ENCODE measurements at regions not wholly inside any gene's neighbourhood (a gene's known extent, or its start where the extent isn't known, plus 50 kb on each side); places are given as distances from the start of the nearest gene placed in this dataset.

GRCh38 chr5:20368571-20369517, 380.8 kb upstream of the CDH18 start:
- TF ChIP-seq EZH2 (IDR thresholded peaks at IDR 0.05; ENCODE audit: low read length, unreplicated experiment) = no peak
- no peak for TF ChIP-seq CTCF (conservative IDR thresholded peaks at IDR 0.05; ENCODE audit: low read depth, low read length)
- no peak for TF ChIP-seq EZH2phosphoT487 (IDR thresholded peaks at IDR 0.05; ENCODE audit: borderline replicate concordance, low read length)
